Astrocyte (in vitro differentiated cells and primary cell): ENCODE measurements at regions not wholly inside any gene's neighbourhood (a gene's known extent, or its start where the extent isn't known, plus 50 kb on each side); places are given as distances from the start of the nearest gene placed in this dataset.

Experiments
- DNase-seq: peaks from one replicate; pipeline ENCODE4 v3.0.0-alpha.2; 2010; ENCODE audit warnings: low read depth
- FAIRE-seq: peaks from 2 replicates; lab custom pipeline; 2011; peaks lifted over from hg19 to GRCh38; lab: Jason Lieb, UNC
- H2AFZ ChIP-seq: 2 replicates; pipeline ENCODE4 v1.6.0; 2012; ENCODE audit warnings: low read depth, low read length, inconsistent platforms
- H3K27ac ChIP-seq: 2 replicates; pipeline ENCODE4 v1.5.1; 2011; ENCODE audit warnings: low read depth, low read length, inconsistent platforms
- H3K27me3 ChIP-seq: 2 replicates; pipeline ENCODE4 v1.6.0; 2011; ENCODE audit warnings: low read length, inconsistent platforms; ENCODE audit not compliant: insufficient read depth
- H3K36me3 ChIP-seq: 2 replicates; pipeline ENCODE4 v1.5.1; 2011; ENCODE audit warnings: low read length, inconsistent platforms; ENCODE audit not compliant: insufficient read depth
- H3K4me1 ChIP-seq: 2 replicates; pipeline ENCODE4 v1.5.1; 2011; ENCODE audit warnings: low read length, inconsistent platforms; ENCODE audit not compliant: insufficient read depth
- H3K4me2 ChIP-seq: 2 replicates; pipeline ENCODE4 v1.6.0; 2012; ENCODE audit warnings: low read length, inconsistent platforms
- H3K4me3 ChIP-seq: 2 replicates; pipeline ENCODE4 v1.5.1; 2011; ENCODE audit warnings: low read depth, mild to moderate bottlenecking, low read length, inconsistent platforms; ENCODE audit not compliant: insufficient read depth
- H3K79me2 ChIP-seq: 2 replicates; pipeline ENCODE4 v1.6.0; 2012; ENCODE audit warnings: mild to moderate bottlenecking, low read length, inconsistent platforms; ENCODE audit not compliant: insufficient read depth
- H3K9ac ChIP-seq: 2 replicates; pipeline ENCODE4 v1.6.0; 2012; ENCODE audit warnings: mild to moderate bottlenecking, low read length, inconsistent platforms
- H3K9me3 ChIP-seq: 2 replicates; pipeline ENCODE4 v1.5.1; 2012; ENCODE audit warnings: low read depth, mild to moderate bottlenecking, low read length, inconsistent platforms; ENCODE audit not compliant: insufficient read depth
- H4K20me1 ChIP-seq: 2 replicates; pipeline ENCODE4 v1.6.0; 2012; ENCODE audit warnings: low read length, inconsistent platforms; ENCODE audit not compliant: insufficient read depth
- H3K27ac Mint-ChIP-seq: one replicate; pipeline ENCODE4 v1.8.0; 2021; ENCODE audit warnings: mild to moderate bottlenecking, mixed read lengths; ENCODE audit not compliant: unreplicated experiment
- H3K27me3 Mint-ChIP-seq: one replicate; pipeline ENCODE4 v1.8.0; 2021; ENCODE audit warnings: low read depth, mixed read lengths; ENCODE audit not compliant: unreplicated experiment
- H3K36me3 Mint-ChIP-seq: one replicate; pipeline ENCODE4 v1.8.0; 2021; ENCODE audit warnings: low read depth, mixed read lengths; ENCODE audit not compliant: unreplicated experiment
- H3K4me1 Mint-ChIP-seq: one replicate; pipeline ENCODE4 v1.8.0; 2021; ENCODE audit warnings: low read depth, mixed read lengths; ENCODE audit not compliant: unreplicated experiment
- H3K4me3 Mint-ChIP-seq: one replicate; pipeline ENCODE4 v1.8.0; 2021; ENCODE audit warnings: mild to moderate bottlenecking, moderate library complexity, mixed read lengths; ENCODE audit not compliant: unreplicated experiment
- H3K9me3 Mint-ChIP-seq: one replicate; pipeline ENCODE4 v1.8.0; 2021; ENCODE audit warnings: mild to moderate bottlenecking, mixed read lengths; ENCODE audit not compliant: unreplicated experiment
- EZH2 ChIP-seq: IDR thresholded peaks from 2 replicates; pipeline ENCODE4 v1.6.1; 2012; ENCODE audit warnings: mild to moderate bottlenecking, low read length, inconsistent platforms; ENCODE audit not compliant: insufficient read depth
- TF ChIP-seq, protein P1 (sequence below): IDR thresholded peaks from 2 replicates; pipeline ENCODE4 v1.5.1; 2011; ENCODE audit warnings: low read depth, mild to moderate bottlenecking, inconsistent platforms, low read length, moderate library complexity; ENCODE audit not compliant: insufficient read depth

DNA sequence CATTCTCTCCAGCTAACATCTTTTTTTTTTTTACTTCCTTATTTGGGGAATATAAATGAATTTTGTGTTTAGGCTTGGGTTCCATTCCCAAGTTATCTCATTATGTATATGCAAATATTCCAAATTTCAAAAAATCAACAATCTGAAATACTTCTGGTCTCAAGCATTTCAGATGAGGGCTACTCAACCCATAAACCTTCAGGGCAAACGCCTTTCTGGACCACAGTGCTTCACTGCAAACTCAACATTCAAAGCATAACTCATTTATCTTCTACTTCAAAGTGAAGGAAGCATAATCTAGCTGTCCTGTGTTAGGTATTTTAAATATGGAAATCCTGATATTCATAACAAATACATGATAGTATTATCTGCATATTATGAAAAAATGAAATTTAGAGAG, 161.7 kb upstream of the PGR start:
- TF ChIP-seq EZH2 = no peak
- TF ChIP-seq, protein P1, sequence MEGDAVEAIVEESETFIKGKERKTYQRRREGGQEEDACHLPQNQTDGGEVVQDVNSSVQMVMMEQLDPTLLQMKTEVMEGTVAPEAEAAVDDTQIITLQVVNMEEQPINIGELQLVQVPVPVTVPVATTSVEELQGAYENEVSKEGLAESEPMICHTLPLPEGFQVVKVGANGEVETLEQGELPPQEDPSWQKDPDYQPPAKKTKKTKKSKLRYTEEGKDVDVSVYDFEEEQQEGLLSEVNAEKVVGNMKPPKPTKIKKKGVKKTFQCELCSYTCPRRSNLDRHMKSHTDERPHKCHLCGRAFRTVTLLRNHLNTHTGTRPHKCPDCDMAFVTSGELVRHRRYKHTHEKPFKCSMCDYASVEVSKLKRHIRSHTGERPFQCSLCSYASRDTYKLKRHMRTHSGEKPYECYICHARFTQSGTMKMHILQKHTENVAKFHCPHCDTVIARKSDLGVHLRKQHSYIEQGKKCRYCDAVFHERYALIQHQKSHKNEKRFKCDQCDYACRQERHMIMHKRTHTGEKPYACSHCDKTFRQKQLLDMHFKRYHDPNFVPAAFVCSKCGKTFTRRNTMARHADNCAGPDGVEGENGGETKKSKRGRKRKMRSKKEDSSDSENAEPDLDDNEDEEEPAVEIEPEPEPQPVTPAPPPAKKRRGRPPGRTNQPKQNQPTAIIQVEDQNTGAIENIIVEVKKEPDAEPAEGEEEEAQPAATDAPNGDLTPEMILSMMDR = no peak
- no peak for FAIRE-seq
- no peaks in the 10 kb centered on the region for H3K36me3 Mint-ChIP-seq
- Histone ChIP-seq H3K27me3 (no peaks in the 10 kb centered on the region), H3K79me2 (no peaks in the 10 kb centered on the region), H4K20me1 (no peaks in the 10 kb centered on the region), H3K9me3 (no peaks in the 10 kb centered on the region), H3K4me3 (no peak overlapping the region), H3K4me2 (no peak overlapping the region), H2AFZ (no peak overlapping the region), H3K27ac (no peak overlapping the region), H3K9ac (no peak overlapping the region), H3K36me3 (no peaks in the 10 kb centered on the region), H3K4me1 (no peaks in the 10 kb centered on the region)
- H3K27me3 Mint-ChIP-seq = peaks cover 2% of the 10 kb centered on the region
- no peak overlapping the region for H3K27ac Mint-ChIP-seq
- no peak for DNase-seq
- no peaks in the 10 kb centered on the region for H3K9me3 Mint-ChIP-seq
- H3K4me3 Mint-ChIP-seq = no peak overlapping the region
- H3K4me1 Mint-ChIP-seq = no peaks in the 10 kb centered on the region

- Histone ChIP-seq H3K9me3 (no peaks in the 10 kb centered on the region), H3K4me2 (no peak overlapping the region), H3K27me3 (no peaks in the 10 kb centered on the region), H3K4me3 (no peak overlapping the region), H3K79me2 (no peaks in the 10 kb centered on the region), H2AFZ (no peak overlapping the region), H3K36me3 (no peaks in the 10 kb centered on the region), H3K27ac (no peak overlapping the region), H4K20me1 (no peaks in the 10 kb centered on the region), H3K4me1 (no peaks in the 10 kb centered on the region), H3K9ac (no peak overlapping the region)
- Mint-ChIP-seq H3K36me3 (no peaks in the 10 kb centered on the region), H3K27me3 (no peaks in the 10 kb centered on the region), H3K27ac (no peak overlapping the region), H3K9me3 (no peaks in the 10 kb centered on the region), H3K4me3 (no peak overlapping the region), H3K4me1 (no peaks in the 10 kb centered on the region)
- FAIRE-seq = no peak
- DNase-seq = no peak
- TF ChIP-seq EZH2 = no peak
- TF ChIP-seq, protein P1 = no peak
Observed at GRCh38 chr11:101288392-101288791, 158.8 kb upstream of the PGR start.

DNA sequence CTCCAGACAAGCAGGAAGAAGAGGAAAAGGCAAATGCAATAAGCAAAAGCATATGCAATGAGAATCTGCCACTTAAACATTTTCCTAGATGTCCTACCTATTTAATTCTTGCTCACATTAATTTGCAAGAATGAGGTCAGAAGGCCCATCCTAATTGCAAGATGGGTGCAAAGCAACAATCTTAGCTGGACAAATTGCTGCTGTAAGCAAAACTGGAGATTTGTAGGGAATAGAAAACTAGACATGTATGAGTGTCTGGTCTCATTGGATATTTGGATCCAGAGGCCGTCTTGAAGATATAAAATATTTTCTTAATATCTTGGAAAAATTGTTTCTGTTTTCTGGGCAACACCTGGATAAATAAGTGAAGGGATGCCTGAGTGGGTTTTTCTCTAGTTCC, 150.1 kb upstream of the PGR start:
- Histone ChIP-seq H3K4me2 (no peak overlapping the region), H2AFZ (no peak overlapping the region), H3K9ac (no peak overlapping the region), H3K36me3 (no peaks in the 10 kb centered on the region), H3K27me3 (no peaks in the 10 kb centered on the region), H3K4me1 (no peaks in the 10 kb centered on the region), H3K27ac (no peak overlapping the region), H4K20me1 (no peaks in the 10 kb centered on the region), H3K4me3 (no peak overlapping the region), H3K9me3 (peaks cover 2% of the 10 kb centered on the region), H3K79me2 (no peaks in the 10 kb centered on the region)
- Mint-ChIP-seq H3K36me3 (no peaks in the 10 kb centered on the region), H3K9me3 (no peaks in the 10 kb centered on the region), H3K4me3 (no peak overlapping the region), H3K27ac (no peak overlapping the region), H3K4me1 (no peaks in the 10 kb centered on the region), H3K27me3 (no peaks in the 10 kb centered on the region)
- TF ChIP-seq EZH2 = no peak
- TF ChIP-seq, protein P1 = no peak
- DNase-seq = no peak
- FAIRE-seq = no peak
